GM18520 (cell line): ENCODE measurements at regions not wholly inside any gene's neighbourhood (a gene's known extent, or its start where the extent isn't known, plus 50 kb on each side); places are given as distances from the start of the nearest gene placed in this dataset.

Experiments used
- ATAC-seq: cut with Tn5 transposase; IDR thresholded peaks from one replicate; pipeline ENCODE4 v1.9.1; 2021; ENCODE audit not compliant: unreplicated experiment

DNA sequence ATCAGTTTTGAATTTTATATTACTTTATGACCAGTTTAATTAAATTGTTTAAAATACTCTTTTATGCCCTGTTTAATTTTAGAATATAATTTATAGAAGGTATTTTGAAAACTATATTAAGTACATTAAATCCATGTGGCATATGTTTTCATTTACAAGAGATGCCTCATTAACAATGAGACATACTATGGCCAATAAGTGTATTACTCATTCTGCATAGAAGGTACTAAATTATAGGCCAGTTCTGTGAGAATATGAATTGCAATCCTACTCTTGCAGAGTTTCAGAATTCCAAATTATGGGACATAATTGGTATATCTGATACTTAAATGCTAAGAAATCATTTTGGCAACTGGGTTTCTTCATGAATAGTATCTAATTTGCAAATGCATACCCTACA, 951.1 kb downstream of the FAT4 start:
- ATAC-seq, result no peak

- ATAC-seq, result no peak
Measured at GRCh38 chr4:126267689-126268088, 952.9 kb downstream of the FAT4 start.

- ATAC-seq, result no peak
Measured at GRCh38 chr4:126268106-126268505, 953.4 kb downstream of the FAT4 start.

- ATAC-seq, result no peak
Measured at GRCh38 chr4:126269106-126269505, 954.4 kb downstream of the FAT4 start.

- no peak for ATAC-seq
Measured at GRCh38 chr4:126271292-126271691, 956.5 kb downstream of the FAT4 start.

- ATAC-seq, result no peak
Measured at GRCh38 chr4:126273746-126274145, 959.0 kb downstream of the FAT4 start.

DNA sequence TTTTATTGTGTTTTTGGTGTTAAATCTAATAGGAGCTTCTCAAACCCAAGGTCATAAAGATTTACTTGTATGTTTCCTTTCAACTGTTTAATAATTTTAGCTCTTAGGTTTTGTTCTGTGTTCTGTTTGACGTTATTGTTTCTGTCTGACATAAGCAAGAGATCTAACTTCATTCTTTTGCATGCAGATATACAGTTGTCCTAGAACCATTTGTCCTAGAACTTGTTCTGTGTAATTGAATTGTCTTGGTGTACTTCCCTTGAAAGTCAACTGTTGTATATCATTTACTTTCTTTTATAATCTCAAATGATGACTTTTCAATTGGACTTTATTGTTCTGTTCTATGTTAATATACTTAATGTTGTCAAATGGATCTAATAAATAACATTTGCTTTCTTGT, 977.1 kb downstream of the FAT4 start:
- ATAC-seq, result no peak

DNA sequence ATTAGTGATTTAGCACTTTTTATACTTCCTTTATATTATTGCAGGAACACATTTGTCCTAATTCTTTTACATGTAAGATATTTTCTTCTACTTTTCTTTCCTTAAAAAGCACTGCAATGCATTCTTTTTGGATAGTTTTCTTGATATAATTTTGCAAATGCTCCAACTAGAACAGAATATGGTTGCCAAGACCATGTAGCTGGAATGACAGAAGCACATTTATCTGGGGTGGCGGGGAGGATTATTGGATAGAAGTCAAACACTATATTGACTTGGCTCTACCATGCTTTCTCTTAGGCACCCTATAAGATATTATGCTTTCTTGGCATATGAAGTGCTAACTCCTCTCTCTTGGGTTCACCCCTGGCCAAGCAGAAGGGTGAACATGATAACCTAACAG, 983.5 kb downstream of the FAT4 start:
- ATAC-seq, result no peak

- no peak for ATAC-seq
Measured at GRCh38 chr4:126306152-126306869, 991.6 kb downstream of the FAT4 start.

GRCh38 chr4:126318376-126318775, 1003.6 kb downstream of the FAT4 start:
- ATAC-seq, result no peak

DNA sequence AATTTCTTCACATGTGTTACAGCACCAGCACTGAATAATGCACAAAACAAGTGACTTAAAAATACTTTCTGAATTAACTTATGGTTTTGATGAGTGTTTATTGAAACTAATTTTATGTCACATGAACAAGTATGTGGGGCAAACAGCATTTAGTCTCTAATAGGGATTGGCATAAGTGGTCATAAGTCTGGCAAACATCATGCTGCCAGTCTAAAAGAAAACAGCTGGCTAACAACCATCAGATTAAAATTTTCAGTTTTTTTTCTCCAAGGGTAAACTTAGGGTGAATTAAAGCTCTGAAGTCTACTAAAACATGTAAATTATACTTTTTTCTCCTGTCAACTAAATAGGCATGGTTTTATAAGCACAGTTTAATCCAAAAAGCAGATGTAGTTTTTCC, 1014.2 kb downstream of the FAT4 start:
- no peak for ATAC-seq

DNA sequence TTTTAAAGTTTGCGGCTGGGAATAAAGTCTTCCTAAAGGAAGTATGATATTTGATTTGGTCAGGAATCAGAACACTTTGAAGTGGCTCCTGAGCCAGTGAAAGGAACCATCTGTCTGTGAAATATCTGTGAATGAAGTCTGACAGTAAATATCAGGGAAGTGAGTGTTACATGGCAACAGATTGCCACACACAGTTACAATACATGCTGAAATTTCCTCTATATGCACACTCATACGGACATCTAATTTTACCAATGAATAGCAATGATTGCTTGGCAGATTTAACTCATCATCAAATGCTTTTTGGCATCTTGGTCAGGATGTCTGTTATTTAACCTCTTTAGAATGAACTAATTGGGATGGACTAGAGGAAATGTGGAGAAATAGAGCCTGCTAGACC, 1023.8 kb downstream of the FAT4 start:
- no peak for ATAC-seq

- ATAC-seq, result no peak
Measured at GRCh38 chr4:126341927-126342326, 1027.2 kb downstream of the FAT4 start.

GRCh38 chr4:126344472-126344871, 1029.7 kb downstream of the FAT4 start:
- ATAC-seq, result no peak

DNA sequence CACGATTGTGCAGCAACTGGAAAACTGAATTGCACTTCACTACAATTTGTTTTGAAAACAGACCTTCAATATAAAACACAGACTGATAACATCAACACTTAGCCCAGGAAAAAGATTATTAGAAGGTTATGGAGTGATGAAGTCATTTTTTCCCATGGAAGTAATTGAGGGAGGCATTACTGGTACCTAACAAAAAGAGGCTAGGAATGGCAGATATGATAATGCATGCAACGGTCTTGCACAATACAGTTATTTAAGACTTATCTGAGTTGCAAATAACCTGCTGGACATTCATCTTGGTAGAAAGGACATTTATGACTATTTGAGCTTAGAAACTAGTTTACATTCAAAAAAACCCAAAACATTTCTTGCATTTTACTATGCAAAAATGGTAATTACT, 1031.9 kb downstream of the FAT4 start:
- no peak for ATAC-seq

GRCh38 chr4:126354784-126355183, 1040.0 kb downstream of the FAT4 start:
- no peak for ATAC-seq

DNA sequence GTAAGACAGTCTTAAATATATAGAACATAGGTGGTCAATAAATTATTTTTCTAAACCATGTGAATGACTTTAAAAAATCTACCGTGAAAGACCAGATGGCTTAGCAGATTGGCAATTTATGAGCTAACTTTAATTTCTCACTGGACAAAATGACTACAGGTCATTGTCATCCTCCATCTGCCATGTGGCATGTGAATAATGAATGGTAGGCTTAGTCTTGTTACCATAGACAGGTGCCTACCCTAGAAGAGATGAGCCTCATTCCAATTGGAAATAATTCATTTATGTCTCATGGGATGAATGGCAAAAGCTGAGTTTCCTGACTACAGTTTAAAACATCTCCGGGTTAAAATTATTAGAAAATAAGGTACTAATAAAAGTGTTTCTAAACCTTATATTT, 1043.3 kb downstream of the FAT4 start:
- no peak for ATAC-seq

DNA sequence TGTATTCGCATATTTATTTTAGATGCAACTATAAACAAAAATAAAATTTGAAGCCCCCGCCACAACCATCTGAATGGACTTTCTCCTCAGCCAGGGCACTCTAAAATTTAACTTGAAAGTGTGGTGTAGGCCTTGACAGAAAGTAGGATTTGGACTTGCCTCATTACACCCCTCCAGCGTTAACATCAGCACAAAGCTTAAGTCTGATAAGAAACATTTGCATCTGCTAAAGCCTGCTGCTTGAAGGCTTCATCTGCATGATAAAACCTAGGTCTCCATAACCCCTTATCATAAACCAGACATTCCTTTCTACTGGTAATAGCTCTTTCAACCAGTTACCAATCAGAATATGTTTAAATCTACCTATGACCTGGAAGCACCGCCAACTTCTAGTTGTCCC, 1046.5 kb downstream of the FAT4 start:
- ATAC-seq, result no peak

DNA sequence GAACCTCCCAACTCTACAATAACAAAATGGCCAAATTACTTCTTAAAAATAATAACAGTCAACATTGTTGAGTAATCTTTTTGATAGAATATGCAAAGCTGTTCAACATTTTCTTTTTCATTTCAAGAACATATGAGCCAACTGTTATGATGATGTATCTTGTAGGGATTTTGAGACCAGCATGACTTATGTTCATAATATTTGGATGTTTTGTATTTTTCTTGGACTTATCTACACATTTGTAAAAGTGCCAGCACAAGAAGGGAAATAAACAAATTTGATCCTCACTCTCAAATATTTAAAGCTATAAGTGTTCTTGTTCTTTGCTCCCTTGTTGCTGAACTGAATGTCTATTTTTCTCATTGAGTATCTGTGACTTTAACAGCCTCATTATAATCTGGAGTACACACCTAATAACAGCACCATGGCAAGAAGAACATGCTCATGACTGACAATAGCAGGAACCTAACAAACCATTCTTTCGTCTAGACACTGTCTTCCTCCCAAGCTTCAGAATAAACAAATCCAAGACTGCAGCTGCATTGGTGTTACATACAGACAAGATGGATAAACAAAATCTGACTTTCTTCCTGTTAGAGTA, 1049.7 kb downstream of the FAT4 start:
- no peak for ATAC-seq

DNA sequence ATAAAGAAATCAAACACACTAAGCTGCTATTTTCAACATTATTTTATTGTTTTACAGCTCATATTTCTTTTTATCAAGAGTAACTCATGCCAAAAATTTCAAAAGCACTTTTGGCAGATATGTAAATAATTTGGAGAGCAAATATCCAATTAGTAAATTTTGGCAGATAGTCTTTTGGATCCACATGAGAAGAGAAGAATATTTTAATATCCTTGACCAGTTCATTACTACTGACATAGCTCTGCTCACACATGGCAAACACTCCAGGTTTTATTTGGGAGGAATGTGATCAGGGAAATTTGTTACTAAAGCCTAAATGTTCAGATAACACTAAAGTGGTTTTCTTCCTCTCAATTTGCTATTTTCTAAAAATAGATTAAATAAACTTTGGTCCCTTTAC, 1054.3 kb downstream of the FAT4 start:
- ATAC-seq, result no peak

DNA sequence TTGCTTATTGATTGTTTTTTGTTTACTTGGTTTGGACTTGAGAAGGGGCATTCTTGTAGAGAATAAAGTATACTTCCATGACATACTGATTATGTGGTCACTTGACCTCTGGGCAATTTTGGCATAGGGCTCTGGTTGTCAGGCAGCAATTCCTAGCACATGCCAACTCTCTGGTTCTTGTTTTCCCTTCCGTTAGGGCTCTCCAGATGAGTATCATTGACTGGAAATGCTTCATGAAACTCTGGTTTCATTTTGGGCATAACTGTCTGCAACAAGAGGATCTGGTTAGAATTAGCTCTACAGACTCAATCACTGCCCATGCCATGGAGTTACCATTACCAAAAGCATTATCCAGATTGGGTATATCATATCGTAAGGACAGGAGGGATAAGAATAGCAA, 1057.9 kb downstream of the FAT4 start:
- ATAC-seq, result no peak

DNA sequence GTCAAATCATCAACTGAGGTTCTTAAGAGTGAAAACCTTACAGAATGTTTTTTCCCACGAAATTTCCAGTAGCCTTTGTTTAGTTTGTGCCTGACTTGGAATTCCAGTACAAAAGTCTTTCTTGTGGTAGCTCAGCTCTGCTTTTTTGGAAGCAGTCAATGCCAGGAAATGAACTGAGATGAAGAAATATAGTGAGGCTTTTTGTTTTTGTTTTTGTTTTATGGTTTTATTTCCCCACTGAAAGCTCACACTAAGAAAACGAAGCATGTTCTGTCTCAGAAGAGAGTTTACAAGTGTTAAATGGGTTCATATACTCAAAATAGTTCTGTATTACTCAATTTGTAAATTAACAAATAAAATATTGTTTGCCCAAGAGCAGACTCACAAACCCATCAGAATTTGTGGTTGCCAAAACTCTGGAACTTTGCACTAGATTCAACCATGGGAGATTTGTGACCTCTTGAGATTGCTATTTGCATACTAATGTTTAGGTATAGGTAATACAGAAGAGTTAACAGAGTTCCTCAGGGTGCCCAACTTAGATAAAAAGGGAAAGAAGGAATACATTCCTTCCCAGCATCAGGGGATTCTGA, 1060.8 kb downstream of the FAT4 start:
- no peak for ATAC-seq

- no peak for ATAC-seq
Measured at GRCh38 chr4:126385954-126386353, 1071.2 kb downstream of the FAT4 start.
